HG03342 (cell line): ENCODE measurements at regions not wholly inside any gene's neighbourhood (a gene's known extent, or its start where the extent isn't known, plus 50 kb on each side); places are given as distances from the start of the nearest gene placed in this dataset.

Source experiments
- ATAC-seq: cut with Tn5 transposase; IDR thresholded peaks from one replicate; pipeline ENCODE4 v1.9.1; 2021; ENCODE audit warnings: mild to moderate bottlenecking, moderate library complexity; ENCODE audit not compliant: unreplicated experiment

DNA sequence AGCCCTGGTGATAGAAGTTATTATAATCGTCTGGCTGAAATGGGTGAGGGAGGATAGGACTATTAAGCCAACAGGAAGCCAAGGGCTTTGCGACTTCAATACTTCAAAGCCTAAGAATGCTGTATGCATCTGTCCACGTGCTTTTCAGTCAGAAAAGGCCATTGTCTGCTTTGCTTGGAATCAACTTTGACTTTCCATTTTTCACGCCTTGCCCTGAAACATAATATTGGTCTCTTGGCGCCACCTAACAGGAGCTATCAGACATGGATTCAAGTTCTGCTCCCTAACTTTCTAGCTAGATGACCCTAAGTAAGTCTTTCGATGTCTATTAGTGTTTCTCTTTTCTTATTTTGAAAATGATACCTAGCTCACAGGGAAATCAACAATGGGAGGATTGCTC lies 572.6 kb downstream of the TLR4 start:
- ATAC-seq, result no peak

DNA sequence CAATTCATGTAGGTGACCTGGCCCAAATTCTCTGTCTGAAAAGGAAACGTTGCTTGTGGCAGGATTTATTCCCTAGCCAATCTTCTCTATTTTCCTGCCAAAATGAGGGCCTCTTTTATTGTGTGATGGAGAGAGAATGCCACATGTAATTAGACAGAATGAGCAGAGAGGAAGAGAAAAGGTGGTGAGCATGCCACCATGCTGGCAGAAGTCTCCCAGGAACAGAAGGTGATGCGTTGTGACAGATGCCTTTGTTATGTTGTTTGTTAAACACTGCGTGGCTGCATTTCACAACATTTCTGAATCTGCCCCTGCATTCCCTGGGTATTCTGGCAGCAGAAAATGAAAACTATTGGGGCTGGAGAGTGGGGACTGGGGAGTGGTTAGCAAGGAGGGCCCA lies 577.6 kb downstream of the TLR4 start:
- no peak for ATAC-seq

- no peak for ATAC-seq
Observed at GRCh38 chr9:118283488-118283887, 579.3 kb downstream of the TLR4 start.

GRCh38 chr9:118290116-118290515 lies 585.9 kb downstream of the TLR4 start:
- no peak for ATAC-seq

- ATAC-seq, result no peak
Observed at GRCh38 chr9:118295413-118295812, 591.2 kb downstream of the TLR4 start.

DNA sequence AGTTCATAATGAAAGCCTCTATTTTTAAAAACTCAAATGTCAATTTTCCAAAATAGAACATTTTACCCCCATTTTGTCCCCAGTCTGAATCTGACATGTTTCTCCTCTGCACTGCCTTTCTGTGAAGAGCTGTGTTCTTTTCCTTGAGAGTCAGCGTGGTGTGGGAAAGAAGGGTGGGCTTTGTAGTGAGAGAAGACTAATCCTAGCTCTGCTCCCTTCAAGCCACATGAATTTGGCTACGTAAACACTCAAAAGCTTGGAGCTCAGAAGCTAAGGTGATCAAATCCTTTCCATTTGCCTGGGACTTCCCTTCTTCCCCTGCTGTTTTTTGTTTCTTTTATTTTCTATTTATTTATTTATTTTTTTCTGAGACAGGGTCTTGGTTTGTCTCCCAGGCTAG lies 598.5 kb downstream of the TLR4 start:
- ATAC-seq, result no peak

GRCh38 chr9:118303216-118303615 lies 599.0 kb downstream of the TLR4 start:
- ATAC-seq, result no peak

DNA sequence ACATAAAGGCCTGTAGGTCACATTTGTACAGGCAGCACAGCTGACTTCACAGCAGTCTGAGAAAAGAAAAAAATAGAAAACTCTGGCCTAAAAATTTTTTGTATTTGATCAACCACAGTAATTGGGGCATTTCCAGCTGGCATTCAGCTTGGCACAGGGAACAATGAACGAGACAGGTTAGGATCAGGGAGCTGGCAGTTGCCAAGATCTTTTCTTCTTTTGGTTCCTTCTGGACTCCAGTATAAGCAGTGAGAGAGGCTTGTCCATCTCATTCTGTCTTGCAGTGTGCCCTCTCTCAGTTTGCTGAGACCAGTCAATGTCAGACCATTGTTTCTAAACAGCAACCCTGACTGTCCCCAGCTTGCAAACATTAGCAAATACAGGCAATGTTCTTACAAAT lies 601.1 kb downstream of the TLR4 start:
- ATAC-seq, result no peak

DNA sequence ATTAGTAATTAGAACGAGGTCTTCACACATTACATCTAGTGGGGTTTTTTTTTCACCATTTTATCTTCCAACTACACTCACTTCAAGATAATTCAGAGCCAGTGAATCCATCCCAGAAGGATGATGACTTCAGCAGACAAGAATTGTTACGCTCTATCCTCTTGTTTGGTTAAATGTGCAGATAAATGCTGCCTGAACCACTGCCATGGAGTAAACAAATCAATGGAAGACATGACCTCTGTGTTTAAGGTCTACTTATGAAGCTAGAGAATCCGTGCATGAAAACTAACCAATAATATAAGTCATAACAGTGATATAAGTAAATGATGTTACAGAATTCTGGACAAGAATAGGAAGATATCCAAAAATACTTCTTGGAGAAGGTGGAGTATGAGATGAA lies 602.6 kb downstream of the TLR4 start:
- no peak for ATAC-seq

- ATAC-seq, result no peak
Observed at GRCh38 chr9:118313965-118314364, 609.8 kb downstream of the TLR4 start.

GRCh38 chr9:118316831-118317343 lies 612.7 kb downstream of the TLR4 start:
- ATAC-seq, result no peak

- ATAC-seq, result no peak
Observed at GRCh38 chr9:118318770-118319431, 614.7 kb downstream of the TLR4 start.

- no peak for ATAC-seq
Observed at GRCh38 chr9:118321788-118322187, 617.6 kb downstream of the TLR4 start.

- ATAC-seq, result no peak
Observed at GRCh38 chr9:118324706-118325105, 620.5 kb downstream of the TLR4 start.

GRCh38 chr9:118325757-118326156 lies 621.6 kb downstream of the TLR4 start:
- no peak for ATAC-seq

DNA sequence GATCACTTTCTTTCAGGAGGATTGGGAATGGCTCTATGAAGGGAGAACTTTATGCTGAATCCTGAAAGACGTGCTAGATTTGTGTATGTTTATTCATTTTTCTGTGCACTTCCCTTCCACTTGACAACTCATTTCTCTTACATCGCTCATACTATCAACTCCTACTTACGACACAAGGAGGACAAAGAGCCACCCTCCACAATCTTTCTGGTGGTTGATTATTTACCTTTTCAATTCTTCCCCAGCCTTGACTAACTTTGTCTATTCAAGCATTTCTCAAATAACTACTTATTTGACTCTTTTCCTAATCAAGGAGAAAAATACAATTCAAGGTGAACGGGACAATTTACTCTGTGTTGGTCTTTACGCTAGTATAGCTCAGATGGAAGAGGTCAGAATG lies 622.1 kb downstream of the TLR4 start:
- ATAC-seq, result no peak

- ATAC-seq, result no peak
Observed at GRCh38 chr9:118330191-118330986, 626.2 kb downstream of the TLR4 start.

GRCh38 chr9:118331622-118332045 lies 627.4 kb downstream of the TLR4 start:
- no peak for ATAC-seq

DNA sequence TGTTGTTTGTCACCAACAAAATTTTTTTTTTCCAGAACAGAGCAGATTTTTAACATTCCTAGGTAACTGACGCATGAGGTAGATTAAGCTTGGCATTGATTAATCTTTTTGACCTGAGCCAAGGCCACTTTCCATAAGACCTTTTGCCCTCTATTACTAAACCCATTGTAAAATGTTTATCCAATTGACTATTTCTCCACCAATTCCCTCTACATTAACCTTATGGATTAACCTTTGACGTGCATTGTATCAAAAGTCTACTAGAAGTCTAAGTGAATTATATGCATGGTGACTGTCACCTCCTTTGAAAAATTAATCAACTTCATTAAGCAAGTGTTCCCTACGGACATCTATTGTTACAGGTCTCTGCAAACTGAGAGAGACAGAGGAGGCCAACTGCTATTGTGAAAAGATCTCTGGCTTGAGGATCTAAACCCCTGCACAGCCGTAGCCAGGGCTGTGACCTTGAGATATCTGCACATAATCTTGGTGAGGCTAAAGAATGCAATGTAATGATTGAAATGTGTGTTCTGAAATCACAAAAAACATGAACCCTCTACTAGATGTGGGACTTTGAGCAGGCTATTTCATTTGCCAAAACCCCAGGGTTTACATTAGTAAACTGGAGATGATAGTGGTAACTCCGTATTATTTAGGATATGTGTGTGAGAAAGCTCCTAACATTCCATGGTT lies 632.2 kb downstream of the TLR4 start:
- no peak for ATAC-seq

- no peak for ATAC-seq
Observed at GRCh38 chr9:118336943-118337330, 632.7 kb downstream of the TLR4 start.

DNA sequence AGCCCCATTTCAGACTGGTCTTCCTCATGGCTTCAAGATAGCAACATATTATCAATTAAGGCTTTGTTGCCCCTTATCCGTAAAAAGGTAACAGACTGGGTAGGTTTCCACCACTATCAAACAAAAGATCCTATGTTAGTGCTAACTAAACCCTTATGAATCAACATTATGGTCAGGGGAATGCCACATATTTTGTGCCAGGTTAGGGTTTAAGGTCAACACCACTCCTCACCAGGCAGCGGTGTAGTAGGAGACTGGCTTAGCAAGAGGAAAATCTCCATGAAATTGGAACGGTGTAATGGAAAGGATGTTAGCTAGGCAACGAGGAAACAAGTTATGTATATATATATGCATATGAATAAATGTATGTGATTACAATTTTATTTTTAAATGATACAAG lies 655.8 kb downstream of the TLR4 start:
- no peak for ATAC-seq

GRCh38 chr9:118362123-118362522 lies 657.9 kb downstream of the TLR4 start:
- no peak for ATAC-seq
